Left ventricle myocardium inferior (tissue), 1 donor: ENCODE measurements at regions not wholly inside any gene's neighbourhood (a gene's known extent, or its start where the extent isn't known, plus 50 kb on each side); places are given as distances from the start of the nearest gene placed in this dataset.

ENCODE experiments used
- DNase-seq: peaks from one replicate; pipeline ENCODE4 v3.0.0-alpha.2; 2020
- H3K27ac ChIP-seq: fragments of 200-600 bp; replicated peaks from 2 replicates; pipeline ENCODE4 v1.8.0; 2021
- H3K27me3 ChIP-seq: fragments of 200-600 bp; 2 replicates; pipeline ENCODE4 v1.8.0; 2021; ENCODE audit warnings: low read depth
- H3K36me3 ChIP-seq: fragments of 200-600 bp; 2 replicates; pipeline ENCODE4 v1.8.0; 2021
- H3K4me1 ChIP-seq: fragments of 200-600 bp; 2 replicates; pipeline ENCODE4 v1.8.0; 2021
- H3K4me3 ChIP-seq: fragments of 200-600 bp; 2 replicates; pipeline ENCODE4 v1.8.0; 2021; ENCODE audit warnings: mild to moderate bottlenecking, moderate library complexity
- H3K9me3 ChIP-seq: fragments of 200-600 bp; replicated peaks from 2 replicates; pipeline ENCODE4 v1.8.0; 2021
- intact Hi-C: fragments of 100-400 bp; cut with micrococcal nuclease; formaldehyde crosslinking; loops from one replicate; pipeline ENCODE4 v1.11.0; 2022
- TF ChIP-seq, protein P1 (sequence below): fragments of 200-600 bp; IDR thresholded peaks from 2 replicates; pipeline ENCODE4 v1.8.0; 2021; ENCODE audit warnings: antibody characterized with exemption, mild to moderate bottlenecking, borderline replicate concordance
- donor health status: DM: no; HTN: yes; CAD: no; lungs with severe emphysema.

DNA sequence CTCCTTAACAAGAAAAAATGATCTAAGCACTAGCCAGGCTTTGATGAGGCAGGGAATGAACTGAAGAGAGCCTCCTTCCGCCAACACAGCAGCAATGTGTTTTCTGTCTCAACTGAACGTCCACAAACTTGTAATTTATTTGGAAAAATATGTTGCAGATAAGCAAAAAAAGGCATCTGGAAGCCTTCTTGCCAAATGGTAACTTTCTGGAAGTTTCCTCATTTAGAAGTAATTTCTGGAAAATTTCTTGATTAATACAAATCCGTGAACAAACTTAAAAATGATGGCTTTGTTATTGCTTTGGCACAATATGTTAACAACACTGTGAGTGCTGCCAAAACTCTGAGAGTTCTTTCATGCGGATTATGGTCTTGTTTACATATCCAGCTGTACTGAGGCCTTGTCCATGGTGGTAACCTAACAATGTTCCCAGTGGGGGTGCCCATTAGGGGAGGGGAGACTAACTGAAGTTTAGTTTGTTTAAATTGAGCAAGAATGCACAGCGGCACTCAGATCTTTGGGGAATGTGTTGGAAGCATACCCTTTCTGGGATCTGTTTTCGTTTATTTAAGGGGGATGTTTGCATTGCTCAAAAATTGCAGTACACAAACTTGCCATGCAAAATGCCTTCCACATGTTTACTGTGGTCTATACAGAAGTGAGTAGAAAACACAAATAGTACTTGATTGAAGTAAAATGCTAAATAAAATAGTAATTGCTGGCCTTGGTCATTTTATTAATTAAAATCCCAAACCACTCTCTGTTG lies 334.7 kb downstream of the NR2F1-AS1 start:
- intact Hi-C loops = no loop called here
- H3K27me3 ChIP-seq = no peaks in the 10 kb centered on the region
- H3K27ac ChIP-seq = peak overlapping the region; percentile 26
- no peaks in the 10 kb centered on the region for H3K9me3 ChIP-seq
- TF ChIP-seq, protein P1, sequence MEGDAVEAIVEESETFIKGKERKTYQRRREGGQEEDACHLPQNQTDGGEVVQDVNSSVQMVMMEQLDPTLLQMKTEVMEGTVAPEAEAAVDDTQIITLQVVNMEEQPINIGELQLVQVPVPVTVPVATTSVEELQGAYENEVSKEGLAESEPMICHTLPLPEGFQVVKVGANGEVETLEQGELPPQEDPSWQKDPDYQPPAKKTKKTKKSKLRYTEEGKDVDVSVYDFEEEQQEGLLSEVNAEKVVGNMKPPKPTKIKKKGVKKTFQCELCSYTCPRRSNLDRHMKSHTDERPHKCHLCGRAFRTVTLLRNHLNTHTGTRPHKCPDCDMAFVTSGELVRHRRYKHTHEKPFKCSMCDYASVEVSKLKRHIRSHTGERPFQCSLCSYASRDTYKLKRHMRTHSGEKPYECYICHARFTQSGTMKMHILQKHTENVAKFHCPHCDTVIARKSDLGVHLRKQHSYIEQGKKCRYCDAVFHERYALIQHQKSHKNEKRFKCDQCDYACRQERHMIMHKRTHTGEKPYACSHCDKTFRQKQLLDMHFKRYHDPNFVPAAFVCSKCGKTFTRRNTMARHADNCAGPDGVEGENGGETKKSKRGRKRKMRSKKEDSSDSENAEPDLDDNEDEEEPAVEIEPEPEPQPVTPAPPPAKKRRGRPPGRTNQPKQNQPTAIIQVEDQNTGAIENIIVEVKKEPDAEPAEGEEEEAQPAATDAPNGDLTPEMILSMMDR = no peak
- no peak for DNase-seq
- H3K4me1 ChIP-seq = no peaks in the 10 kb centered on the region
- H3K4me3 ChIP-seq = no peak overlapping the region
- no peaks in the 10 kb centered on the region for H3K36me3 ChIP-seq

DNA sequence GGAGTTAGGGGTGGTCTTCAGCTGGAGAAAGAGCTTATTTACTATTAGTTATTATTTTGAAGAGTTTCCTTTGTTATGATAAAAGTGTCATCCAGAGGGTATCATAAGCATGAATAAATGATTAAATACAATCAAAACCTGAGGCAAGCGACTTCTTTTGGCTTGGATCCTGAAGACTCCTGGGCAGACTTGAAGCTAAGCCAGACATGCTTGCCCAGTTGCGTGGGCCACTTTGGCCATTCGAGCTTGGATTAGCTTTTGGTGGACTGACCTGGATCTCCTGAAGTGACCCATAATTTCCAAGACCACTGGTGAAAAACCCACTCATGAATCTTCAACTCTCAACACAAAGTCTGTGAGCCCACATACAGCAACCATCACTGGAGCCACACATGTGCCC lies 335.8 kb downstream of the NR2F1-AS1 start:
- Histone ChIP-seq H3K4me1 (no peaks in the 10 kb centered on the region), H3K9me3 (no peaks in the 10 kb centered on the region), H3K27me3 (no peaks in the 10 kb centered on the region), H3K27ac (peak overlapping the region; percentile 26), H3K36me3 (no peaks in the 10 kb centered on the region), H3K4me3 (no peak overlapping the region)
- no peak for DNase-seq
- intact Hi-C loops = no loop called here
- TF ChIP-seq, protein P1 = no peak

DNA sequence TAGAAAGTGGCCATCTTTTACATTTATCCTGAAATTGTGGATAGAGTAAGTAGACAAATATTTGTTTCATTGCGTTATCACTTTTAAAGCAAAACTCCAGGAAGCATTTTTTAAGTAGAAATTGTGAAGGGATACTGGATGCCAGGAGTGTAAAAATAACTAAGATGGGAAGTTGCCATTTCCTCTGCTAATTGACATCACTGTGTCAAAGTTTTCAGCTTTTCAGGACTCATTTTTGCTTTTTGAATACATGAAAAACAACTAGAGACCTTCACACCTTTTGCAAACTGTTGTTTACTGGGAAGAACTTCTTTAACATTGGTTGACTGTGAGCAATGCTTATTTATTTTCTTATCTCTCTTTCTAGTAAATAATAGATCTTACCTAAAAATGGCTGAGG lies 337.5 kb downstream of the NR2F1-AS1 start:
- Histone ChIP-seq H3K36me3 (no peaks in the 10 kb centered on the region), H3K27ac (no peak overlapping the region), H3K4me1 (no peaks in the 10 kb centered on the region), H3K4me3 (no peak overlapping the region), H3K9me3 (no peaks in the 10 kb centered on the region), H3K27me3 (no peaks in the 10 kb centered on the region)
- no peak for DNase-seq
- intact Hi-C loops = no loop called here
- TF ChIP-seq, protein P1 = no peak

DNA sequence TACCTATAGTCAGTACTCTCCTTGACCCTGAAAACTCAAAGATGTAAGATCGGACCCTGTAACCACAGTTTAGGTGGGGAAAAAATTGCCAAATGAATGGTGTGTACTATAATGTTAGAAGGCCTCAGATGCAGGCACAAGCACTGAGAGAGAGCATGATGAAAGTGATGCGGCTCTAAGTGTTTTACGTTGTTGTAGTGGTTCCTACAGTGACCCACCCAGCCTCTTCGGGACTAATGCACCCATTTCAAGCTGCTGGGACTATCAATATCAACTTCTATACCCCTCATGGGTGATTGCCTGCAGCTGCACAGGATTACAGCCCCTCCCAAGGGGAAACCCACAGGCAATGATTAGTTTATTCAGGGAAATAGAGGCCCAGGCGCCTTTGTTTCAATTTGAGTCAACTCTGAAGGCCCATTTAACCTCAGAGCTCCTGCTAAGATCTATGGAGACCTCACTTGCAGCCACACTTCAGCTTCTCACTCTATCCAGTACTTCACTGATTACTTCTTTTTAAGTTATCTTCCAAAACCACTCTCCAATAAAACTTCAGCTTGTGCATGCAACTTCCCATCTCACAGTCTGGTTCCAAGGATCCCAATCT lies 340.7 kb downstream of the NR2F1-AS1 start:
- H3K4me1 ChIP-seq = no peaks in the 10 kb centered on the region
- no peaks in the 10 kb centered on the region for H3K36me3 ChIP-seq
- no peaks in the 10 kb centered on the region for H3K27me3 ChIP-seq
- DNase-seq = no peak
- no peak overlapping the region for H3K27ac ChIP-seq
- H3K4me3 ChIP-seq = no peak overlapping the region
- TF ChIP-seq, protein P1 = no peak
- H3K9me3 ChIP-seq = no peaks in the 10 kb centered on the region
- intact Hi-C loops = no loop called here

DNA sequence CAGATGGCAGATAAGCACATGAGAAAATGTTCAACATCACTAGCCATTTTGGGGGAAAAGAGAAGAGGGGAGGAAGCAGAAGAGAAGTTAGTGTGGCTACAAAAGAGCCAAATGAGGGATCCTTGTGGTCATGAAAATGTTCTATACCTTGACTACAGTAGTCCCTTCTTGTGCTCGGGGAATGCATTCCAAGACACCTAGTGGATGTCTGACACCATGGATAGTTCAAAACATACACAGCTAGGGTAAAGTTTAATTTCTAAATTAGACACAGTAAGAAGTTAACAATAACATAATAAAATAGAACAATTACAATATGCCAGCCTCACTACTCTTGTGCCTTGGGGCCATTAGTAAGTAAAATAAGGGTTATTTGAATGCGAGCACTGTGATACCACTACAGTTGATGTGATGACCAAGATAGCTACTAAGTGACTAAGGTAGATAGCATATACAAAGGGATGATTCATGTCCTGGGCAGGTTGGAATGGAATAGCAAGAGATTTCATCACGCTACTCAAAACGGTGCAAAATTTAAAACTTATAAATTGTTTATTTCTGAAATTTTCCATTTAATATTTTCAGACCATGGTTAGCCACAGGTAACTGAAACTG lies 344.1 kb downstream of the NR2F1-AS1 start:
- no peak for DNase-seq
- TF ChIP-seq, protein P1 = no peak
- intact Hi-C loops = no loop called here

More for the DNA sequence above, 344.1 kb downstream of the NR2F1-AS1 start:
- Histone ChIP-seq H3K9me3 (no peaks in the 10 kb centered on the region), H3K4me3 (no peak overlapping the region), H3K36me3 (no peaks in the 10 kb centered on the region), H3K27me3 (no peaks in the 10 kb centered on the region), H3K27ac (no peak overlapping the region), H3K4me1 (no peaks in the 10 kb centered on the region)
